AG09309 (cell line): ENCODE measurements at regions not wholly inside any gene's neighbourhood (a gene's known extent, or its start where the extent isn't known, plus 50 kb on each side); places are given as distances from the start of the nearest gene placed in this dataset.
A peak's percentile ranks its signal among the peaks of the same experiment; 100 is the strongest.
"Not testable (repeated sequence)": the region's sequence is repeated elsewhere in the genome, so short reads cannot be mapped to it uniquely, and the experiment has no call there.

Source experiments
- DNase-seq: peaks from one replicate; pipeline ENCODE4 v3.0.0-alpha.2; 2010; ENCODE audit warnings: low read depth
- H3K4me3 ChIP-seq: 2 replicates; pipeline ENCODE4 v1.5.1; 2011; ENCODE audit warnings: mild to moderate bottlenecking, low read depth, low read length, moderate library complexity; ENCODE audit not compliant: control insufficient read depth
- CTCF ChIP-seq: IDR thresholded peaks from 2 replicates; pipeline ENCODE4 v1.5.1; 2011; ENCODE audit warnings: mild to moderate bottlenecking, low read depth, low read length, inconsistent platforms; ENCODE audit not compliant: insufficient read depth, control insufficient read depth; ENCODE audit errors: missing control alignments

GRCh38 chr9:110093871-110094270 lies 114.1 kb downstream of the C9orf152 start:
- TF ChIP-seq CTCF, result no peak
- no peak for DNase-seq
- no peak overlapping the region for H3K4me3 ChIP-seq

- DNase-seq, result no peak
- no peak for TF ChIP-seq CTCF
- H3K4me3 ChIP-seq, result no peak overlapping the region
Measured at GRCh38 chr9:110095161-110095595, 112.8 kb downstream of the C9orf152 start.

GRCh38 chr9:110095776-110096175 lies 112.2 kb downstream of the C9orf152 start:
- TF ChIP-seq CTCF, result no peak
- no peak for DNase-seq

GRCh38 chr9:110096674-110097073 lies 111.3 kb downstream of the C9orf152 start:
- DNase-seq, H3K4me3 ChIP-seq: not testable (repeated sequence)

More at GRCh38 chr9:110095776-110096175, 112.2 kb downstream of the C9orf152 start:
- H3K4me3 ChIP-seq, result no peak overlapping the region

GRCh38 chr9:110099236-110100095 lies 108.5 kb downstream of the C9orf152 start:
- H3K4me3 ChIP-seq, result no peak overlapping the region
- no peak for TF ChIP-seq CTCF
- peak; percentile 60 for DNase-seq

DNA sequence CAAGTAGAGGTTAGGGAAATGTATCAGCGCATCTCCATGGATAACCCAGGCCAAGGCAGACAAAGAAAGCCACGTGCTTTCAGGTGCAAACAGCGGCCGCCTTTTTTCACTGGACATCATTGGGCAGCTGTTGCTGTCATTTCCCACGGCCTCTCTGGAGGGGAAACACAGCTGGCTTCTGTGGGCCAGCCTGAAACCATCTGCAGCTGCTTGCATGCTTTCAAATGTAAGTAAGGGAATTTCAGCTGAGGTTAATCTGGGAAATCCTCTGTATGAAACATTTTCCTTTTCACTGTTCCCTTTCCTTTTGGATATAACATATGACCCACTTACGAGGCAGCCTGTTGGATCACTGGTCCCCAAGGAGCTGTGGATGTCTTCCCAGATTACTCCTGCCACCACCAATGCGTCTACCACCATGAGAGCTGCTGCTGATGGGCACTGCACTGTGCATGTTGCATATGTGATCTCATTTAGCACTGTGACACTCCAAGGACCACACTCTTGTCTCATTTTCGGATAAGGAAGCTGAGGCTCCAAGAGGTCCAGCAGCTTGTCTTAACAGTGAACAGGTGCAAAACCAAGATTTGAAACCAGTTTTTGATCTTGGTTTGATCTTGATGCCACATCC lies 106.3 kb downstream of the C9orf152 start:
- TF ChIP-seq CTCF, result no peak
- no peak overlapping the region for H3K4me3 ChIP-seq
- DNase-seq, result no peak

GRCh38 chr9:110103257-110103656 lies 104.7 kb downstream of the C9orf152 start:
- no peak for TF ChIP-seq CTCF
- no peak for DNase-seq

More at GRCh38 chr9:110103257-110103656, 104.7 kb downstream of the C9orf152 start:
- H3K4me3 ChIP-seq, result no peak overlapping the region
